Upper lobe of left lung (tissue), 4 donors: ENCODE measurements at regions not wholly inside any gene's neighbourhood (a gene's known extent, or its start where the extent isn't known, plus 50 kb on each side); places are given as distances from the start of the nearest gene placed in this dataset.

Experiments used
- POLR2A ChIP-seq, 4 donors: fragments of 450-650 bp; IDR thresholded peaks; one replicate each; pipeline ENCODE4 v1.5.1; 2016 to 2017; ENCODE audit warnings: antibody characterized with exemption in 4 of 4, mild to moderate bottlenecking in 2 of 4
- TF ChIP-seq, protein P1 (sequence below), 6 experiments: fragments of 450-650 bp in 4 of 6; fragments of 200-600 bp in 2 of 6; sonication (generic) in 2 of 6; IDR thresholded peaks; one replicate each; pipeline ENCODE4 v1.5.1; 2016 to 2019; ENCODE audit warnings: antibody characterized with exemption in 6 of 6

GRCh38 chr3:23701716-23702597 is 103.8 kb upstream of the UBE2E1 start:
- TF ChIP-seq, protein P1, sequence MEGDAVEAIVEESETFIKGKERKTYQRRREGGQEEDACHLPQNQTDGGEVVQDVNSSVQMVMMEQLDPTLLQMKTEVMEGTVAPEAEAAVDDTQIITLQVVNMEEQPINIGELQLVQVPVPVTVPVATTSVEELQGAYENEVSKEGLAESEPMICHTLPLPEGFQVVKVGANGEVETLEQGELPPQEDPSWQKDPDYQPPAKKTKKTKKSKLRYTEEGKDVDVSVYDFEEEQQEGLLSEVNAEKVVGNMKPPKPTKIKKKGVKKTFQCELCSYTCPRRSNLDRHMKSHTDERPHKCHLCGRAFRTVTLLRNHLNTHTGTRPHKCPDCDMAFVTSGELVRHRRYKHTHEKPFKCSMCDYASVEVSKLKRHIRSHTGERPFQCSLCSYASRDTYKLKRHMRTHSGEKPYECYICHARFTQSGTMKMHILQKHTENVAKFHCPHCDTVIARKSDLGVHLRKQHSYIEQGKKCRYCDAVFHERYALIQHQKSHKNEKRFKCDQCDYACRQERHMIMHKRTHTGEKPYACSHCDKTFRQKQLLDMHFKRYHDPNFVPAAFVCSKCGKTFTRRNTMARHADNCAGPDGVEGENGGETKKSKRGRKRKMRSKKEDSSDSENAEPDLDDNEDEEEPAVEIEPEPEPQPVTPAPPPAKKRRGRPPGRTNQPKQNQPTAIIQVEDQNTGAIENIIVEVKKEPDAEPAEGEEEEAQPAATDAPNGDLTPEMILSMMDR (IDR thresholded peaks at IDR 0.05) = no peak
- TF ChIP-seq POLR2A (IDR thresholded peaks at IDR 0.05) = no peak
